ENCODE measurements at regions not wholly inside any gene's neighbourhood (a gene's known extent, or its start where the extent isn't known, plus 50 kb on each side); places are given as distances from the start of the nearest gene placed in this dataset.
A peak's percentile ranks its signal among the peaks of the same experiment; 100 is the strongest.
"Not testable (repeated sequence)": the region's sequence is repeated elsewhere in the genome, so short reads cannot be mapped to it uniquely, and the experiment has no call there.

GRCh38 chr11:134984421-134984820 is 572.4 kb upstream of the B3GAT1 start:
- no peak for DNase-seq
- no peak overlapping the region for H4K91ac ChIP-seq (ENCODE audit: insufficient read length, low read depth, low read length)
- no peak overlapping the region for H2BK12ac ChIP-seq (ENCODE audit: insufficient read length, low read depth, low read length)
- H3K4me2 ChIP-seq (ENCODE audit: insufficient read depth, insufficient read length, low read length): no peak overlapping the region
- no peak overlapping the region for H3K9ac ChIP-seq (ENCODE audit: extremely low read depth, insufficient read length, low read length)
- H4K8ac ChIP-seq (replicated peaks; ENCODE audit: insufficient read length, low read depth, low read length): no peak overlapping the region
- H3K23me2 ChIP-seq (ENCODE audit: insufficient read length, low read depth, low read length, poor library complexity, severe bottlenecking): no peaks in the 10 kb centered on the region
- H3K14ac ChIP-seq (ENCODE audit: insufficient read depth, low read length): no peak overlapping the region
- H3K4me1 ChIP-seq (ENCODE audit: insufficient read depth, low read length): peaks cover 5% of the 10 kb centered on the region; the same call in 1 of the 2 replicates
- no peaks in the 10 kb centered on the region for H3K9me3 ChIP-seq (ENCODE audit: control insufficient read depth, low read depth, low read length)
- no peak overlapping the region for H4K5ac ChIP-seq (ENCODE audit: insufficient read length, low read depth, low read length)
- no peaks in the 10 kb centered on the region for H4K20me1 ChIP-seq (ENCODE audit: control insufficient read depth, insufficient read depth, insufficient read length)
- no peak overlapping the region for H2BK120ac ChIP-seq (ENCODE audit: low read depth, low read length, poor library complexity, severe bottlenecking)
- Mint-ChIP-seq H3K4me3 (no peak overlapping the region), H3K27me3 (ENCODE audit: low read depth) (no peaks in the 10 kb centered on the region; the same call in 1 of the 2 replicates), H3K4me1 (peaks cover 48 to 56% of the 10 kb centered on the region in 2 experiments), H3K36me3 (ENCODE audit: insufficient read depth in 1 of 3, low read depth in 3 of 3) (no peaks in the 10 kb centered on the region; a peak in 2 of 7 replicates), H3K9me3 (no peaks in the 10 kb centered on the region), H3K27ac (0 out of 7 replicates have a peak overlapping the region, but pooled peaks of 1 of the 3 experiments have one; percentile 4)
- no peaks in the 10 kb centered on the region for H3K79me2 ChIP-seq (ENCODE audit: insufficient read depth, low read length)
- no peak overlapping the region for H2AFZ ChIP-seq (ENCODE audit: low read length)
- no peak overlapping the region for H3T11ph ChIP-seq (ENCODE audit: low read length)
- H3K23ac ChIP-seq (ENCODE audit: insufficient read length, low read depth, low read length): no peak overlapping the region
- H2AK5ac ChIP-seq (ENCODE audit: insufficient read length, low read length): no peak overlapping the region
- H3K18ac ChIP-seq (ENCODE audit: insufficient read length, low read depth, low read length): no peak overlapping the region
- TF ChIP-seq, protein P1, sequence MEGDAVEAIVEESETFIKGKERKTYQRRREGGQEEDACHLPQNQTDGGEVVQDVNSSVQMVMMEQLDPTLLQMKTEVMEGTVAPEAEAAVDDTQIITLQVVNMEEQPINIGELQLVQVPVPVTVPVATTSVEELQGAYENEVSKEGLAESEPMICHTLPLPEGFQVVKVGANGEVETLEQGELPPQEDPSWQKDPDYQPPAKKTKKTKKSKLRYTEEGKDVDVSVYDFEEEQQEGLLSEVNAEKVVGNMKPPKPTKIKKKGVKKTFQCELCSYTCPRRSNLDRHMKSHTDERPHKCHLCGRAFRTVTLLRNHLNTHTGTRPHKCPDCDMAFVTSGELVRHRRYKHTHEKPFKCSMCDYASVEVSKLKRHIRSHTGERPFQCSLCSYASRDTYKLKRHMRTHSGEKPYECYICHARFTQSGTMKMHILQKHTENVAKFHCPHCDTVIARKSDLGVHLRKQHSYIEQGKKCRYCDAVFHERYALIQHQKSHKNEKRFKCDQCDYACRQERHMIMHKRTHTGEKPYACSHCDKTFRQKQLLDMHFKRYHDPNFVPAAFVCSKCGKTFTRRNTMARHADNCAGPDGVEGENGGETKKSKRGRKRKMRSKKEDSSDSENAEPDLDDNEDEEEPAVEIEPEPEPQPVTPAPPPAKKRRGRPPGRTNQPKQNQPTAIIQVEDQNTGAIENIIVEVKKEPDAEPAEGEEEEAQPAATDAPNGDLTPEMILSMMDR (conservative IDR thresholded peaks at IDR 0.05): no peak
- no peak overlapping the region for H3K27ac ChIP-seq (ENCODE audit: insufficient read length, low read depth, low read length)
- H3K56ac ChIP-seq (ENCODE audit: insufficient read length, low read depth, low read length): no peak overlapping the region
- H3K79me1 ChIP-seq (ENCODE audit: insufficient read depth, low read depth, low read length, poor library complexity, severe bottlenecking): no peaks in the 10 kb centered on the region
- H2BK15ac ChIP-seq (ENCODE audit: low read depth, low read length): no peak overlapping the region
- no peak overlapping the region for H3K4ac ChIP-seq (ENCODE audit: low read depth, low read length)
- no CpG with 5 or more reads among the region's 8 CpGs for WGBS (ENCODE audit: extremely low coverage, insufficient read length, low lambda C conversion rate)
- H2BK5ac ChIP-seq (ENCODE audit: insufficient read length, low read length): no peak overlapping the region
- no peak overlapping the region for H2BK20ac ChIP-seq (ENCODE audit: low read depth, low read length, poor library complexity, severe bottlenecking)
- no peaks in the 10 kb centered on the region for H3K27me3 ChIP-seq (ENCODE audit: insufficient read depth, low read length)

DNA sequence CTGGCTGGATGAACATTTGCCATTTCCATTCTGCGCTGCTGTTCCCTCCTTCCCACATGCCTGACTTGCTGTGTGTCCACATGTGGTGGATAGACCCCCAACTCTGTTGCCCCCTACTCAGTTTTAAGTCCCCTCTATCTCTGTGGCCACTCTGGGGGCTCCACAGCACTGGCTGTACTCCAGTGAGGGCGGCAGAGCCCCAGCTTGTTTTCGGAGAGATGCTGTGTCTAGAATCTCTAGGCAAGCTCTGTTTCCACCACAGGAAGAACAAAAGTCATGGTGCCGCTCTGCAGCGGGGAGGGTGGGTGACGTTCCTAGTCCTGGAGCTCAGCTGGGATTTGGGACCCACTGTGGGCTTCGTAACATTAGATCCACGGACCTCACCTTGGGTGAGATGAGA is 570.4 kb upstream of the B3GAT1 start:
- peak overlapping the region in 1 of 2 experiments; percentile 39; a peak in 2 of 5 replicates for H3K4me3 Mint-ChIP-seq

More for the DNA sequence above, 570.4 kb upstream of the B3GAT1 start:
- not testable (repeated sequence) for H3K9me3 ChIP-seq (ENCODE audit: control insufficient read depth, low read depth, low read length); H3T11ph ChIP-seq (ENCODE audit: low read length); H3K56ac ChIP-seq (ENCODE audit: insufficient read length, low read depth, low read length); H3K4me1 ChIP-seq (ENCODE audit: insufficient read depth, low read length); H3K27ac ChIP-seq (ENCODE audit: insufficient read length, low read depth, low read length); H2BK12ac ChIP-seq (ENCODE audit: insufficient read length, low read depth, low read length); H3K18ac ChIP-seq (ENCODE audit: insufficient read length, low read depth, low read length); H3K4me2 ChIP-seq (ENCODE audit: insufficient read depth, insufficient read length, low read length); H3K79me2 ChIP-seq (ENCODE audit: insufficient read depth, low read length); H4K20me1 ChIP-seq (ENCODE audit: control insufficient read depth, insufficient read depth, insufficient read length); DNase-seq; H3K27me3 Mint-ChIP-seq (ENCODE audit: low read depth); H3K23me2 ChIP-seq (ENCODE audit: insufficient read length, low read depth, low read length, poor library complexity, severe bottlenecking); H3K9ac ChIP-seq (ENCODE audit: extremely low read depth, insufficient read length, low read length); H4K91ac ChIP-seq (ENCODE audit: insufficient read length, low read depth, low read length); H3K9me3 Mint-ChIP-seq; H2AK5ac ChIP-seq (ENCODE audit: insufficient read length, low read length); H3K27me3 ChIP-seq (ENCODE audit: insufficient read depth, low read length); H3K14ac ChIP-seq (ENCODE audit: insufficient read depth, low read length); H3K36me3 Mint-ChIP-seq (ENCODE audit: insufficient read depth in 1 of 3, low read depth in 3 of 3); H2BK20ac ChIP-seq (ENCODE audit: low read depth, low read length, poor library complexity, severe bottlenecking); H2AFZ ChIP-seq (ENCODE audit: low read length); H2BK5ac ChIP-seq (ENCODE audit: insufficient read length, low read length); H2BK15ac ChIP-seq (ENCODE audit: low read depth, low read length); H4K5ac ChIP-seq (ENCODE audit: insufficient read length, low read depth, low read length); H3K23ac ChIP-seq (ENCODE audit: insufficient read length, low read depth, low read length); H3K4ac ChIP-seq (ENCODE audit: low read depth, low read length); H2BK120ac ChIP-seq (ENCODE audit: low read depth, low read length, poor library complexity, severe bottlenecking); H3K79me1 ChIP-seq (ENCODE audit: insufficient read depth, low read depth, low read length, poor library complexity, severe bottlenecking); H4K8ac ChIP-seq (replicated peaks; ENCODE audit: insufficient read length, low read depth, low read length)
- H3K4me1 Mint-ChIP-seq: peaks cover 41 to 49% of the 10 kb centered on the region in 2 experiments
- no CpG with 5 or more reads among the region's 8 CpGs for WGBS (ENCODE audit: extremely low coverage, insufficient read length, low lambda C conversion rate)
- peak overlapping the region in 2 of 3 experiments; percentile 72 to 91; a peak in 3 of 7 replicates for H3K27ac Mint-ChIP-seq
